ENCODE measurements at regions not wholly inside any gene's neighbourhood (a gene's known extent, or its start where the extent isn't known, plus 50 kb on each side); places are given as distances from the start of the nearest gene placed in this dataset.

DNA sequence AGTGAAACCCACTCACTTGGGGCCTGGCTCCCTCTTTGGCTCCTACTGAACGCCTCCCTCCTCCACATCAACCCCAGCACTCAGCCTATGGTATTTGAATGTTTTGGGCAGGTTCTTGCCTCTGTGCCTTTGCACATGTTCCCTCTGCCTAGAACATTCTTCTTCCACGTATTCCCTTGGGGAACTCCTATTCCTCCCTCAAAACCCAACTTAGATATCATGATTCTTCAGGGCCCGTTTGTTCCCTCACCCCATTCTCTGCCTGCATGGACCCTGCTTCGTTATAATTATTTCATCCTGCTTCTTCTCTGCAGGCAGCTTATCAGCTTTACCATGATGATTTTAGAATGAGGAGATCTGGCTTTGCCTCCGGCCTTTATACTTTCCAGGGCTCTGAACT lies 215.0 kb upstream of the IER5L start:
- Histone ChIP-seq H2AFZ (ENCODE audit: low read length) (no peak overlapping the region), H3K4me3 (ENCODE audit: low read length) (no peak overlapping the region), H3K27me3 (replicated peaks; ENCODE audit: insufficient read depth, low read length) (peaks cover 24% of the 10 kb centered on the region), H3K36me3 (replicated peaks; ENCODE audit: insufficient read depth, low read length) (no peaks in the 10 kb centered on the region), H3K27ac (ENCODE audit: low read length) (no peak overlapping the region), H3K79me2 (ENCODE audit: low read length) (no peaks in the 10 kb centered on the region), H3K9me2 (replicated peaks; ENCODE audit: insufficient read depth, low read length) (no peaks in the 10 kb centered on the region), H3K9ac (ENCODE audit: low read length) (no peak overlapping the region), H4K20me1 (ENCODE audit: insufficient read depth, low read length) (no peaks in the 10 kb centered on the region), H3F3A (ENCODE audit: insufficient read depth, low read length) (no peaks in the 10 kb centered on the region), H3K4me2 (ENCODE audit: low read depth, low read length) (no peak overlapping the region), H3K9me3 (replicated peaks; ENCODE audit: insufficient read depth, low read length) (no peaks in the 10 kb centered on the region), H3K4me1 (ENCODE audit: low read length) (no peaks in the 10 kb centered on the region)
- DNase-seq: no peak
- TF ChIP-seq EZH2phosphoT487 (IDR thresholded peaks at IDR 0.05; ENCODE audit: low read length) (no peak), EZH2 (optimal IDR thresholded peaks at IDR 0.05; ENCODE audit: low read depth, low read length) (no peak)
- TF ChIP-seq, protein P1, sequence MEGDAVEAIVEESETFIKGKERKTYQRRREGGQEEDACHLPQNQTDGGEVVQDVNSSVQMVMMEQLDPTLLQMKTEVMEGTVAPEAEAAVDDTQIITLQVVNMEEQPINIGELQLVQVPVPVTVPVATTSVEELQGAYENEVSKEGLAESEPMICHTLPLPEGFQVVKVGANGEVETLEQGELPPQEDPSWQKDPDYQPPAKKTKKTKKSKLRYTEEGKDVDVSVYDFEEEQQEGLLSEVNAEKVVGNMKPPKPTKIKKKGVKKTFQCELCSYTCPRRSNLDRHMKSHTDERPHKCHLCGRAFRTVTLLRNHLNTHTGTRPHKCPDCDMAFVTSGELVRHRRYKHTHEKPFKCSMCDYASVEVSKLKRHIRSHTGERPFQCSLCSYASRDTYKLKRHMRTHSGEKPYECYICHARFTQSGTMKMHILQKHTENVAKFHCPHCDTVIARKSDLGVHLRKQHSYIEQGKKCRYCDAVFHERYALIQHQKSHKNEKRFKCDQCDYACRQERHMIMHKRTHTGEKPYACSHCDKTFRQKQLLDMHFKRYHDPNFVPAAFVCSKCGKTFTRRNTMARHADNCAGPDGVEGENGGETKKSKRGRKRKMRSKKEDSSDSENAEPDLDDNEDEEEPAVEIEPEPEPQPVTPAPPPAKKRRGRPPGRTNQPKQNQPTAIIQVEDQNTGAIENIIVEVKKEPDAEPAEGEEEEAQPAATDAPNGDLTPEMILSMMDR (IDR thresholded peaks at IDR 0.05; ENCODE audit: low read length): no peak

DNA sequence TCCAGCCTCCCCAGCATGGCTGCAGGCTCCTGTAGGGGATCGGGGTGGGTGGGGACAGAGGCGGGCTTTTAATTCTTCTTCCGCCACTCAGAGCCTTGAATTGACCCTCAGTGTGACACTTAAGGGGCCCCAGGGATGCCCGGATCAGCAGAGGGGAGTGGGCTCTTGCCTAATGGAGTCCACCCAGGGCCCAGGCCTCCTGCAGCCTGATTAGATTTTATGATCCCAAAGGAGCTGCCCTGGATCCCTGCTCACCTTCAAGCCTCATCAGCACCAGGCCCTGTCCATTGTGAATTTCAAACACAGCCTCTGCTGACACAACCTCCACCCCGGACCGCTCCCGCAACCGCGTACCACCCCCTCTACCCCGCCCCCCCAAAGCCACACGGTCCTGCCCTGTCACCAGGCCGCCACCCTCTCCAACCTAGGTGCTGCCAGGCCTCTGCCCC lies 214.1 kb upstream of the IER5L start:
- TF ChIP-seq EZH2phosphoT487 (IDR thresholded peaks at IDR 0.05; ENCODE audit: low read length) (no peak), EZH2 (optimal IDR thresholded peaks at IDR 0.05; ENCODE audit: low read depth, low read length) (no peak)
- TF ChIP-seq, protein P1 (IDR thresholded peaks at IDR 0.05; ENCODE audit: low read length): no peak
- Histone ChIP-seq H3K4me1 (ENCODE audit: low read length) (no peaks in the 10 kb centered on the region), H3K4me3 (ENCODE audit: low read length) (no peak overlapping the region), H3K27ac (ENCODE audit: low read length) (no peak overlapping the region), H3K9me3 (replicated peaks; ENCODE audit: insufficient read depth, low read length) (no peaks in the 10 kb centered on the region), H3K27me3 (replicated peaks; ENCODE audit: insufficient read depth, low read length) (peaks cover 24% of the 10 kb centered on the region), H4K20me1 (ENCODE audit: insufficient read depth, low read length) (no peaks in the 10 kb centered on the region), H3K79me2 (ENCODE audit: low read length) (no peaks in the 10 kb centered on the region), H3F3A (ENCODE audit: insufficient read depth, low read length) (no peaks in the 10 kb centered on the region), H3K36me3 (replicated peaks; ENCODE audit: insufficient read depth, low read length) (no peaks in the 10 kb centered on the region), H3K4me2 (ENCODE audit: low read depth, low read length) (no peak overlapping the region), H3K9me2 (replicated peaks; ENCODE audit: insufficient read depth, low read length) (no peaks in the 10 kb centered on the region), H2AFZ (ENCODE audit: low read length) (no peak overlapping the region), H3K9ac (ENCODE audit: low read length) (no peak overlapping the region)
- DNase-seq: no peak

- H3K36me3 ChIP-seq (replicated peaks; ENCODE audit: insufficient read depth, low read length): no peaks in the 10 kb centered on the region
- H3K79me2 ChIP-seq (ENCODE audit: low read length): no peaks in the 10 kb centered on the region
- no peak overlapping the region for H3K4me3 ChIP-seq (ENCODE audit: low read length)
- no peak overlapping the region for H2AFZ ChIP-seq (ENCODE audit: low read length)
- H3K27ac ChIP-seq (ENCODE audit: low read length): no peak overlapping the region
- H3K9me2 ChIP-seq (replicated peaks; ENCODE audit: insufficient read depth, low read length): no peaks in the 10 kb centered on the region
- H4K20me1 ChIP-seq (ENCODE audit: insufficient read depth, low read length): no peaks in the 10 kb centered on the region
- no peak overlapping the region for H3K4me2 ChIP-seq (ENCODE audit: low read depth, low read length)
- H3K9ac ChIP-seq (ENCODE audit: low read length): no peak overlapping the region
- TF ChIP-seq, protein P1 (IDR thresholded peaks at IDR 0.05; ENCODE audit: low read length): no peak
- TF ChIP-seq EZH2phosphoT487 (IDR thresholded peaks at IDR 0.05; ENCODE audit: low read length): no peak
- TF ChIP-seq EZH2 (optimal IDR thresholded peaks at IDR 0.05; ENCODE audit: low read depth, low read length): no peak
- no peak for DNase-seq
- H3K4me1 ChIP-seq (ENCODE audit: low read length): no peaks in the 10 kb centered on the region
- H3K27me3 ChIP-seq (replicated peaks; ENCODE audit: insufficient read depth, low read length): peaks cover 18% of the 10 kb centered on the region
- no peaks in the 10 kb centered on the region for H3K9me3 ChIP-seq (replicated peaks; ENCODE audit: insufficient read depth, low read length)
- H3F3A ChIP-seq (ENCODE audit: insufficient read depth, low read length): no peaks in the 10 kb centered on the region
These were observed 213.2 kb upstream of the IER5L start for GRCh38 chr9:129391221-129391661.

Measured in MM.1S (cell line).